Mucosa of descending colon (tissue), 3 donors: ENCODE measurements at regions not wholly inside any gene's neighbourhood (a gene's known extent, or its start where the extent isn't known, plus 50 kb on each side); places are given as distances from the start of the nearest gene placed in this dataset.

ENCODE experiments used
- ATAC-seq: fragments of 200-7000 bp; cut with Tn5 transposase; one replicate; pipeline ENCODE4 v1.9.1; 2020; ENCODE audit warnings: mild to moderate bottlenecking, moderate library complexity
- DNase-seq, 3 donors: peaks; one replicate each; pipeline ENCODE4 v3.0.0-alpha.2; 2020
- H3K36me3 ChIP-seq: fragments of 200-600 bp; one replicate; pipeline ENCODE4 v1.8.0; 2021; ENCODE audit warnings: low read depth, mild to moderate bottlenecking
- H3K4me1 ChIP-seq: fragments of 200-600 bp; one replicate; pipeline ENCODE4 v1.8.0; 2021; ENCODE audit warnings: low read depth, mild to moderate bottlenecking
- H3K4me3 ChIP-seq: fragments of 200-600 bp; one replicate; pipeline ENCODE4 v1.8.0; 2021; ENCODE audit warnings: mild to moderate bottlenecking
- H3K9me3 ChIP-seq: fragments of 200-600 bp; one replicate; pipeline ENCODE4 v1.8.0; 2021; ENCODE audit warnings: mild to moderate bottlenecking
- intact Hi-C, 2 donors: fragments of 100-400 bp; cut with DNase I in 1 of 2; cut with micrococcal nuclease in 1 of 2; formaldehyde crosslinking; loops; one replicate each; pipeline versions ENCODE4 v1.11.0 to v1.11.1; 2022; cut with DNase I, micrococcal nuclease
- TF ChIP-seq, protein P1 (sequence below): fragments of 200-600 bp; IDR thresholded peaks from one replicate; pipeline ENCODE4 v1.8.0; 2022; ENCODE audit warnings: antibody characterized with exemption, mild to moderate bottlenecking
- donor health status: DM: no; HTN: no; CAD: no; lungs with moderate emphysema.
- donor health status: DM: no; HTN: no; CAD: no.
- donor health status: DM: no; HTN: yes; CAD: no.

DNA sequence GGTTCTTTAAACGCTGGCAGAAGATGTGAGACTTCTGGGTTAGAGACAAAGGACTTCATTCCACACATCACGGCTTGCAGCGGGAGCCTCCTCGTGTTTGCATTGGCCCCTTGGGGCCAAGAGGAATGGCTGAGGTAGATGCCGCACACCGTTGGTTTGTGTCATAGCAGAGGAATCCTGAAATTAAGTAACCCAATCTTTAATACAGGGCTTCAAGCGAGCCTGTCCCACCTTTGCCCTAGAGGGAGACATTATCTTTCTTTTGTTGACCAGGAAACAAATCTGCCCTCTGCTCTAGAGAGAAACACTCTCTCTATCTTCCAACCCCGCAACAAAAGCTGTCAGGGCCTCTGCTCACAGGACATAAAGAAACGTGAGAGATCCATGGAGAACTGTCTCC lies 277.5 kb upstream of the ZFP64 start:
- DNase-seq: no peak
- no peaks in the 10 kb centered on the region for H3K36me3 ChIP-seq
- no peaks in the 10 kb centered on the region for H3K9me3 ChIP-seq
- H3K4me1 ChIP-seq: no peaks in the 10 kb centered on the region
- TF ChIP-seq, protein P1, sequence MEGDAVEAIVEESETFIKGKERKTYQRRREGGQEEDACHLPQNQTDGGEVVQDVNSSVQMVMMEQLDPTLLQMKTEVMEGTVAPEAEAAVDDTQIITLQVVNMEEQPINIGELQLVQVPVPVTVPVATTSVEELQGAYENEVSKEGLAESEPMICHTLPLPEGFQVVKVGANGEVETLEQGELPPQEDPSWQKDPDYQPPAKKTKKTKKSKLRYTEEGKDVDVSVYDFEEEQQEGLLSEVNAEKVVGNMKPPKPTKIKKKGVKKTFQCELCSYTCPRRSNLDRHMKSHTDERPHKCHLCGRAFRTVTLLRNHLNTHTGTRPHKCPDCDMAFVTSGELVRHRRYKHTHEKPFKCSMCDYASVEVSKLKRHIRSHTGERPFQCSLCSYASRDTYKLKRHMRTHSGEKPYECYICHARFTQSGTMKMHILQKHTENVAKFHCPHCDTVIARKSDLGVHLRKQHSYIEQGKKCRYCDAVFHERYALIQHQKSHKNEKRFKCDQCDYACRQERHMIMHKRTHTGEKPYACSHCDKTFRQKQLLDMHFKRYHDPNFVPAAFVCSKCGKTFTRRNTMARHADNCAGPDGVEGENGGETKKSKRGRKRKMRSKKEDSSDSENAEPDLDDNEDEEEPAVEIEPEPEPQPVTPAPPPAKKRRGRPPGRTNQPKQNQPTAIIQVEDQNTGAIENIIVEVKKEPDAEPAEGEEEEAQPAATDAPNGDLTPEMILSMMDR: no peak
- no peak for ATAC-seq
- intact Hi-C loops: no loop called here
- no peak overlapping the region for H3K4me3 ChIP-seq

DNA sequence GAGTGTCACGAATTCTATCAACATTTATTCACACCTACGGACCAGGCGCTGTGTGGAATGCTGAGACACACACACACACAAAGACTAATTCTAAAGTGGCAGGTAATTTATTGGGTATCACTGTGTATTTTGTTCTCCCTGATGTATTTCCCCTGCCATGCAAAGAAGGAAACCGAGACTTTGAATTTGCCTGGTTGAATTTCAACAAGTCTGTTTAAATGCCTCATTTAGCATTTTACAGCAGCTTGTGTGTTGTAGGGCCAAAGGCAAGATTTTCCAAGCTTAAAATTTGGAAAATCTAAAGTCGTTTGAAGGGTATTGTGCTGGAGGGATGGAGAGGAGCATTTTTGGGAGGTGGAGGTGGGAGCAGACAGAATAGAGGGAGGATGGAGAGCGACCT lies 274.4 kb upstream of the ZFP64 start:
- H3K36me3 ChIP-seq: no peaks in the 10 kb centered on the region
- intact Hi-C loops: no loop called here
- H3K4me1 ChIP-seq: no peaks in the 10 kb centered on the region
- TF ChIP-seq, protein P1: no peak
- no peak for DNase-seq
- no peak overlapping the region for H3K4me3 ChIP-seq
- no peak for ATAC-seq
- H3K9me3 ChIP-seq: no peaks in the 10 kb centered on the region

DNA sequence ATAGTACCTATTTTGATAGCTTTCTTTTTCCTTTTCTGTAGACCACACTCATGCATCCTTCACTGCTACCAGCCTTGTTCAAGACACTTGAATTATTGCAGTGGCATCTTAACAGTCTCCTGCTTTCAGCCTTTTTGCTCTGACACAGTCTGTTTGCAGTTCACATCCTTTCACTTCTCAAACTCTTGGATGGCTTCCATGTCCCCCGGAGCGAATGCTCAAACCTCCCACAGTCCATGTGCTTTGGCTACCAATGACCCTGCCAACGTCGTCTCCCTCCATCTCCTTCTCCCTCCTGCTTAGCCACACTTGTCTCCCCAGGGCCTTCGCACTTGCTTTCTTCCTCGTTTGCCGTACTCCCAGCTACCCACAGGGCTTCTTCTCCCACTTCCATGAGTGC lies 270.0 kb upstream of the ZFP64 start:
- H3K36me3 ChIP-seq: no peaks in the 10 kb centered on the region
- TF ChIP-seq, protein P1: no peak
- H3K4me1 ChIP-seq: no peaks in the 10 kb centered on the region
- ATAC-seq: no peak
- H3K9me3 ChIP-seq: no peaks in the 10 kb centered on the region
- no peak overlapping the region for H3K4me3 ChIP-seq
- no peak for DNase-seq
- intact Hi-C loops: no loop called here

DNA sequence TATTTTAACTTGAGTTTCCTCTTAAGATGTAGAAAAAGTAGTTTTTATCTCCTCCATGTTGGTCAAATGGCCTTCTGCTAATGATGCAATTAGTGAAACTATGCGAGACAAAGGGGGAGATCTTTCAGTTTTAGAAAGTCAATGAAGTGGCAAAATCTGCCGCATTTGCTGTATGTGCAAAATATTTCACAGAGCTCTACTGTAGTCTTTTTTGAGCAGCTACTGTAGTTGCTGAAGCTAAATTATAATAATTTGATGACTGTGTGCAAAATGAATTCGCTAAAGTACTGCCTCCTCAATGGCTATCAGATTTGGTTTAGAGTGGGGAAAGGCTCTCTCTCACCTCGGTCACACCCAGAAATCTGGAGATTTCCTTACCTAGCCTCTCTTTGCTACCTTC lies 267.6 kb upstream of the ZFP64 start:
- intact Hi-C loops: no loop called here
- Histone ChIP-seq H3K9me3 (no peaks in the 10 kb centered on the region), H3K4me3 (no peak overlapping the region)

DNA sequence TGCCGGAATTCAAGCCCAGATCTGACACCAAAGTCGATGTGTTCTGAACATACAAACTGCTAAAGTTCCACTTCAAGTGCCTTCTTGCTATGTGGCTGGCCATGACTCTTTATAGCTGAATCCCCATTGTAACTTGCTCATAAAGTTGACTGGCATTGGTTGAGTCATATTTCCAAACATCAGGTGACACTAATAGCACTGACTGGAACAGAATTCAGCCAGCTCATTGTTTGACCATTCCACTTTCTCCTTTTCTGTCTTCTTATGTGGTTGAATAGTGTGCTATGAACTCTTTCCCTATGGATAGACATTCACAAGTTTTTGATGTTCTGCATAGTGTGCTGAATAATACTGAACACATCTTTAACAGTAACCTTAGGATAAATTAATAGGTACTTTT lies 266.2 kb upstream of the ZFP64 start:
- no peak for ATAC-seq

More for the DNA sequence above, 267.6 kb upstream of the ZFP64 start:
- no peaks in the 10 kb centered on the region for H3K4me1 ChIP-seq
- no peaks in the 10 kb centered on the region for H3K36me3 ChIP-seq
- DNase-seq (no peak), ATAC-seq (no peak)
- TF ChIP-seq, protein P1: no peak

More for the DNA sequence above, 266.2 kb upstream of the ZFP64 start:
- TF ChIP-seq, protein P1: no peak
- Histone ChIP-seq H3K9me3 (no peaks in the 10 kb centered on the region), H3K36me3 (no peaks in the 10 kb centered on the region), H3K4me1 (no peaks in the 10 kb centered on the region), H3K4me3 (no peak overlapping the region)
- intact Hi-C loops: no loop called here
- DNase-seq: no peak
